IMR-90 (cell line): ENCODE measurements at regions not wholly inside any gene's neighbourhood (a gene's known extent, or its start where the extent isn't known, plus 50 kb on each side); places are given as distances from the start of the nearest gene placed in this dataset.

Experiments
- ATAC-seq: fragments of 200-7000 bp; cut with Tn5 transposase; 2 replicates; pipeline ENCODE4 v1.9.1; 2020; ENCODE audit warnings: low read depth, mild to moderate bottlenecking, moderate library complexity
- BruUV-seq: library from RNA; stranded (reverse); fragments of 400-500 nt; replicated peaks from 2 replicates; lab custom pipeline; 2021; lab: Mats Ljungman, UMichigan
- CTCF ChIA-PET: fragments of 300-600 bp; formaldehyde crosslinking; extraction: SDS; loops from one replicate; lab custom pipeline; 2021; ENCODE audit warnings: antibody characterized with exemption; lab: Yijun Ruan, JAX
- POLR2A ChIA-PET: fragments of 300-600 bp; sonication (Branson Sonifier 250); formaldehyde crosslinking; loops from one replicate; lab custom pipeline; 2022; ENCODE audit warnings: antibody characterized with exemption; ENCODE audit not compliant: unreplicated experiment; lab: Charles Lee
- DNase-seq: peaks from one replicate; pipeline ENCODE4 v3.0.0; 2013
- H2AFZ ChIP-seq: replicated peaks from 2 replicates; pipeline ENCODE3; 2013; ENCODE audit warnings: low read length, mild to moderate bottlenecking; ENCODE audit not compliant: poor library complexity
- H2AK5ac ChIP-seq: 2 replicates; pipeline ENCODE4 v1.6.1; 2013; ENCODE audit warnings: low read depth, low read length, inconsistent platforms
- H2AK9ac ChIP-seq: replicated peaks from 2 replicates; pipeline ENCODE3; 2013; ENCODE audit warnings: mild to moderate bottlenecking, low read depth, low read length, moderate library complexity; ENCODE audit not compliant: poor library complexity
- H2BK120ac ChIP-seq: 2 replicates; pipeline ENCODE4 v1.6.1; 2013; ENCODE audit warnings: low read depth, low read length, inconsistent platforms
- H2BK15ac ChIP-seq: 3 replicates; pipeline ENCODE4 v1.6.1; 2013; ENCODE audit warnings: low read depth, low read length, inconsistent platforms
- H2BK20ac ChIP-seq: 2 replicates; pipeline ENCODE4 v1.6.1; 2013; ENCODE audit warnings: low read depth, mild to moderate bottlenecking, inconsistent platforms, low read length, moderate library complexity
- H2BK5ac ChIP-seq: 2 replicates; pipeline ENCODE4 v1.6.1; 2013; ENCODE audit warnings: mild to moderate bottlenecking, low read depth, low read length, inconsistent platforms; ENCODE audit not compliant: poor library complexity, severe bottlenecking
- H3K14ac ChIP-seq: replicated peaks from 2 replicates; pipeline ENCODE4 v1.6.1; 2013; ENCODE audit warnings: low read depth, low read length, inconsistent platforms
- H3K18ac ChIP-seq: 2 replicates; pipeline ENCODE4 v1.6.1; 2013; ENCODE audit warnings: low read depth, low read length, control low read depth
- H3K23ac ChIP-seq: 2 replicates; pipeline ENCODE4 v1.6.1; 2013; ENCODE audit warnings: low read depth, low read length, inconsistent platforms
- H3K27ac ChIP-seq: 2 replicates; pipeline ENCODE4 v1.5.1; 2013; ENCODE audit warnings: mild to moderate bottlenecking, control low read depth, low read length; ENCODE audit not compliant: insufficient read depth
- H3K27me3 ChIP-seq: 2 replicates; pipeline ENCODE4 v1.6.1; 2013; ENCODE audit warnings: low read length; ENCODE audit not compliant: control insufficient read depth, insufficient read depth
- H3K36me3 ChIP-seq: 2 replicates; pipeline ENCODE4 v1.6.1; 2013; ENCODE audit warnings: low read length, mixed read lengths; ENCODE audit not compliant: control insufficient read depth, insufficient read depth
- H3K4ac ChIP-seq: 2 replicates; pipeline ENCODE4 v1.6.1; 2013; ENCODE audit warnings: low read depth, low read length, inconsistent platforms
- H3K4me1 ChIP-seq: 2 replicates; pipeline ENCODE4 v1.6.1; 2013; ENCODE audit warnings: low read length, mixed read lengths; ENCODE audit not compliant: control insufficient read depth, insufficient read depth
- H3K4me2 ChIP-seq: 2 replicates; pipeline ENCODE4 v1.6.1; 2013; ENCODE audit warnings: low read depth, mild to moderate bottlenecking, control low read depth, low read length, moderate library complexity
- H3K4me3 ChIP-seq: 2 replicates; pipeline ENCODE4 v1.5.1; 2013; ENCODE audit warnings: low read depth, mild to moderate bottlenecking, control low read depth, low read length, moderate library complexity; ENCODE audit not compliant: insufficient read depth
- H3K56ac ChIP-seq: 2 replicates; pipeline ENCODE4 v1.6.1; 2013; ENCODE audit warnings: low read length, inconsistent platforms; ENCODE audit not compliant: insufficient read depth; ENCODE audit errors: extremely low read depth
- H3K79me1 ChIP-seq, 2 experiments: 2 replicates each; pipeline ENCODE4 v1.6.1; 2013; ENCODE audit warnings: low read length in 2 of 2, inconsistent platforms in 1 of 2, low read depth in 1 of 2
- H3K9ac ChIP-seq: 2 replicates; pipeline ENCODE4 v1.6.1; 2013; ENCODE audit warnings: low read depth, low read length, control low read depth
- H3K9me1 ChIP-seq: 2 replicates; pipeline ENCODE4 v1.6.1; 2013; ENCODE audit warnings: low read length, inconsistent platforms; ENCODE audit not compliant: insufficient read depth
- H3K9me3 ChIP-seq: 2 replicates; pipeline ENCODE4 v1.6.1; 2013; ENCODE audit warnings: low read length; ENCODE audit not compliant: control insufficient read depth, insufficient read depth
- H4K20me1 ChIP-seq: 2 replicates; pipeline ENCODE4 v1.6.1; 2013; ENCODE audit warnings: low read length, inconsistent platforms; ENCODE audit not compliant: insufficient read depth
- H4K5ac ChIP-seq: 2 replicates; pipeline ENCODE4 v1.6.1; 2013; ENCODE audit warnings: mild to moderate bottlenecking, low read depth, low read length, control low read depth
- H4K8ac ChIP-seq, 2 experiments: 2 replicates each; pipeline ENCODE4 v1.6.1; 2013; ENCODE audit warnings: low read depth in 2 of 2, low read length in 2 of 2, control low read depth in 1 of 2, inconsistent platforms in 1 of 2
- H4K91ac ChIP-seq: 2 replicates; pipeline ENCODE4 v1.6.1; 2013; ENCODE audit warnings: low read depth, low read length, inconsistent platforms; ENCODE audit not compliant: insufficient read depth
- BHLHE40 ChIP-seq: fragments of 150-350 bp; IDR thresholded peaks from 2 replicates; pipeline ENCODE4 v1.6.1; 2016; ENCODE audit warnings: mild to moderate bottlenecking, low read depth, low read length
- CEBPB ChIP-seq: IDR thresholded peaks from 2 replicates; pipeline ENCODE4 v1.6.1; 2012; ENCODE audit warnings: low read depth, low read length, improper control_type of control experiment
- CHD1 ChIP-seq: IDR thresholded peaks from 2 replicates; pipeline ENCODE4 v1.6.1; 2012; ENCODE audit warnings: low read depth, low read length, improper control_type of control experiment
- FOS ChIP-seq: fragments of 150-350 bp; IDR thresholded peaks from 2 replicates; pipeline ENCODE4 v1.6.1; 2016; ENCODE audit warnings: low read depth, low read length
- MAFK ChIP-seq: IDR thresholded peaks from 2 replicates; pipeline ENCODE4 v1.6.1; 2012; ENCODE audit warnings: low read depth, low read length, improper control_type of control experiment
- MAZ ChIP-seq: IDR thresholded peaks from 2 replicates; pipeline ENCODE4 v1.6.1; 2012; ENCODE audit warnings: low read depth, mild to moderate bottlenecking, low read length, improper control_type of control experiment, moderate library complexity, borderline replicate concordance
- MXI1 ChIP-seq: IDR thresholded peaks from 2 replicates; pipeline ENCODE4 v1.6.1; 2012; ENCODE audit warnings: low read depth, mild to moderate bottlenecking, low read length, moderate library complexity, borderline replicate concordance
- NFE2L2 ChIP-seq: fragments of 150-350 bp; IDR thresholded peaks from 2 replicates; pipeline ENCODE4 v1.6.1; 2016; ENCODE audit warnings: low read depth, mild to moderate bottlenecking, low read length
- POLR2A ChIP-seq: IDR thresholded peaks from 2 replicates; pipeline ENCODE4 v1.6.1; 2012; ENCODE audit warnings: mild to moderate bottlenecking, low read depth, low read length
- RAD21 ChIP-seq: IDR thresholded peaks from 2 replicates; pipeline ENCODE4 v1.6.1; 2012; ENCODE audit warnings: low read length, improper control_type of control experiment
- RCOR1 ChIP-seq: IDR thresholded peaks from 2 replicates; pipeline ENCODE4 v1.6.1; 2012; ENCODE audit warnings: mild to moderate bottlenecking, low read length, improper control_type of control experiment; ENCODE audit not compliant: insufficient replicate concordance
- RFX5 ChIP-seq: IDR thresholded peaks from 2 replicates; pipeline ENCODE4 v1.8.0; 2012; ENCODE audit warnings: low read depth, mild to moderate bottlenecking, low read length, moderate library complexity
- SMC3 ChIP-seq: fragments of 150-350 bp; IDR thresholded peaks from 2 replicates; pipeline ENCODE4 v1.6.1; 2016; ENCODE audit warnings: low read depth, mild to moderate bottlenecking, antibody characterized with exemption, low read length, moderate library complexity
- WGBS, 2 experiments: methylation state at CpG; one replicate each; pipeline versions ENCODE4 v1.1.5 to v1.1.7; 2013; ENCODE audit warnings: missing lambda C conversion rate in 2 of 2; ENCODE audit not compliant: insufficient read length in 1 of 2; ENCODE audit errors: extremely low coverage in 2 of 2; 5-methylcytosine and 5-hydroxymethylcytosine counted together
- dilution Hi-C: fragments of 300-500 bp; cut with HindIII; formaldehyde crosslinking; loops from one replicate; pipeline ENCODE4 v1.14.3; 2018; ENCODE audit warnings: low sequenced_read_pairs; ENCODE audit not compliant: unreplicated experiment
- in situ Hi-C: fragments of 300-500 bp; cut with MboI; formaldehyde crosslinking; loops from 3 replicates; pipeline ENCODE4 v1.14.3; 2019; ENCODE audit warnings: low sequenced_read_pairs, inconsistent platforms, mixed read lengths
- intact Hi-C: fragments of 100-400 bp; cut with micrococcal nuclease; formaldehyde crosslinking; loops from 2 replicates; pipeline ENCODE4 v1.10.0; 2022
- TF ChIP-seq, protein P1 (sequence below): fragments of 150-350 bp; IDR thresholded peaks from 2 replicates; pipeline ENCODE4 v1.6.1; 2017; ENCODE audit warnings: mild to moderate bottlenecking, antibody characterized with exemption, low read length, low read depth
- TF ChIP-seq, protein P2 (sequence below): fragments of 150-350 bp; IDR thresholded peaks from 2 replicates; pipeline ENCODE4 v1.6.1; 2016; ENCODE audit warnings: low read depth, mild to moderate bottlenecking, low read length, moderate library complexity, borderline replicate concordance
- TF ChIP-seq, protein P3 (sequence below): conservative IDR thresholded peaks from 2 replicates; pipeline ENCODE4 v1.5.1; 2012; ENCODE audit warnings: mild to moderate bottlenecking, low read depth, low read length, improper control_type of control experiment

- H2BK15ac ChIP-seq = no peak overlapping the region
- H3K36me3 ChIP-seq = no peaks in the 10 kb centered on the region
- H4K5ac ChIP-seq = no peak overlapping the region
- H3K23ac ChIP-seq = no peak overlapping the region
- no peak overlapping the region for H3K4ac ChIP-seq
- BruUV-seq = no TSS peak
- no peaks in the 10 kb centered on the region for H3K9me1 ChIP-seq
- peak; percentile 49 for DNase-seq
- no peak overlapping the region for H3K56ac ChIP-seq
- H3K18ac ChIP-seq = no peak overlapping the region
- H3K79me1 ChIP-seq = no peaks in the 10 kb centered on the region
- no peak overlapping the region for H2BK120ac ChIP-seq
- H2AK9ac ChIP-seq = no peak overlapping the region
- H3K4me2 ChIP-seq = no peak overlapping the region
- TF ChIP-seq MAFK (no peak), MXI1 (no peak), CHD1 (no peak), RAD21 (no peak), MAZ (no peak), FOS (no peak), NFE2L2 (no peak), POLR2A (no peak), BHLHE40 (no peak), RCOR1 (no peak), SMC3 (no peak), RFX5 (no peak), CEBPB (no peak)
- TF ChIP-seq, protein P1, sequence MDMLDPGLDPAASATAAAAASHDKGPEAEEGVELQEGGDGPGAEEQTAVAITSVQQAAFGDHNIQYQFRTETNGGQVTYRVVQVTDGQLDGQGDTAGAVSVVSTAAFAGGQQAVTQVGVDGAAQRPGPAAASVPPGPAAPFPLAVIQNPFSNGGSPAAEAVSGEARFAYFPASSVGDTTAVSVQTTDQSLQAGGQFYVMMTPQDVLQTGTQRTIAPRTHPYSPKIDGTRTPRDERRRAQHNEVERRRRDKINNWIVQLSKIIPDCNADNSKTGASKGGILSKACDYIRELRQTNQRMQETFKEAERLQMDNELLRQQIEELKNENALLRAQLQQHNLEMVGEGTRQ = no peak
- TF ChIP-seq, protein P2, sequence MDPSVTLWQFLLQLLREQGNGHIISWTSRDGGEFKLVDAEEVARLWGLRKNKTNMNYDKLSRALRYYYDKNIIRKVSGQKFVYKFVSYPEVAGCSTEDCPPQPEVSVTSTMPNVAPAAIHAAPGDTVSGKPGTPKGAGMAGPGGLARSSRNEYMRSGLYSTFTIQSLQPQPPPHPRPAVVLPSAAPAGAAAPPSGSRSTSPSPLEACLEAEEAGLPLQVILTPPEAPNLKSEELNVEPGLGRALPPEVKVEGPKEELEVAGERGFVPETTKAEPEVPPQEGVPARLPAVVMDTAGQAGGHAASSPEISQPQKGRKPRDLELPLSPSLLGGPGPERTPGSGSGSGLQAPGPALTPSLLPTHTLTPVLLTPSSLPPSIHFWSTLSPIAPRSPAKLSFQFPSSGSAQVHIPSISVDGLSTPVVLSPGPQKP = no peak
- TF ChIP-seq, protein P3, sequence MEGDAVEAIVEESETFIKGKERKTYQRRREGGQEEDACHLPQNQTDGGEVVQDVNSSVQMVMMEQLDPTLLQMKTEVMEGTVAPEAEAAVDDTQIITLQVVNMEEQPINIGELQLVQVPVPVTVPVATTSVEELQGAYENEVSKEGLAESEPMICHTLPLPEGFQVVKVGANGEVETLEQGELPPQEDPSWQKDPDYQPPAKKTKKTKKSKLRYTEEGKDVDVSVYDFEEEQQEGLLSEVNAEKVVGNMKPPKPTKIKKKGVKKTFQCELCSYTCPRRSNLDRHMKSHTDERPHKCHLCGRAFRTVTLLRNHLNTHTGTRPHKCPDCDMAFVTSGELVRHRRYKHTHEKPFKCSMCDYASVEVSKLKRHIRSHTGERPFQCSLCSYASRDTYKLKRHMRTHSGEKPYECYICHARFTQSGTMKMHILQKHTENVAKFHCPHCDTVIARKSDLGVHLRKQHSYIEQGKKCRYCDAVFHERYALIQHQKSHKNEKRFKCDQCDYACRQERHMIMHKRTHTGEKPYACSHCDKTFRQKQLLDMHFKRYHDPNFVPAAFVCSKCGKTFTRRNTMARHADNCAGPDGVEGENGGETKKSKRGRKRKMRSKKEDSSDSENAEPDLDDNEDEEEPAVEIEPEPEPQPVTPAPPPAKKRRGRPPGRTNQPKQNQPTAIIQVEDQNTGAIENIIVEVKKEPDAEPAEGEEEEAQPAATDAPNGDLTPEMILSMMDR = no peak
- peak; percentile 46; the same call in 1 of the 2 replicates for ATAC-seq
- H2AK5ac ChIP-seq = no peak overlapping the region
- no peak overlapping the region for H4K91ac ChIP-seq
- no peak overlapping the region for H2BK5ac ChIP-seq
- H3K27me3 ChIP-seq = peaks cover 22% of the 10 kb centered on the region
- H4K8ac ChIP-seq = no peak overlapping the region
- H2BK20ac ChIP-seq = no peak overlapping the region
- intact Hi-C loops (no loop called here), in situ Hi-C loops (no loop called here), dilution Hi-C loops (no loop called here)
- no peaks in the 10 kb centered on the region for H4K20me1 ChIP-seq
- CTCF ChIA-PET = no interaction called here
- WGBS, 2 experiments = no CpG with 5 or more reads among the region's 3 CpGs
- no peak overlapping the region for H3K14ac ChIP-seq
- H3K27ac ChIP-seq = no peak overlapping the region
- H3K9me3 ChIP-seq = no peaks in the 10 kb centered on the region
- no peak overlapping the region for H3K4me3 ChIP-seq
- POLR2A ChIA-PET = no interaction called here
- H3K9ac ChIP-seq = no peak overlapping the region
- H3K4me1 ChIP-seq = peaks cover 4% of the 10 kb centered on the region; the same call in 1 of the 2 replicates
- no peak overlapping the region for H2AFZ ChIP-seq
Measured at GRCh38 chr14:58792416-58792815, 154.7 kb downstream of the DACT1 start.
